Activated CD8-positive, alpha-beta T cell treated with anti-CD3 and anti-CD28 coated beads, Interleukin-2, amount 10 ng/mL, durations not matched to agents 7 days and 5 days (primary cell): ENCODE measurements at regions not wholly inside any gene's neighbourhood (a gene's known extent, or its start where the extent isn't known, plus 50 kb on each side); places are given as distances from the start of the nearest gene placed in this dataset.

Source experiments
- ATAC-seq: fragments of 150-1000 bp; cut with Tn5 transposase; one replicate; pipeline ENCODE4 v1.10.0; 2021; ENCODE audit warnings: moderate library complexity
- CTCF ChIA-PET: fragments of 350-600 bp; sonication (Branson Sonifier 250); formaldehyde crosslinking; loops from one replicate; lab custom pipeline; 2021; ENCODE audit warnings: antibody characterized with exemption; lab: Charles Lee
- POLR2A ChIA-PET: fragments of 350-600 bp; sonication (Branson Sonifier 250); formaldehyde crosslinking; loops from one replicate; lab custom pipeline; 2021; ENCODE audit warnings: antibody characterized with exemption; lab: Charles Lee
- DNase-seq: peaks from one replicate; pipeline ENCODE4 v3.0.0-alpha.2; 2020
- H3K27ac Mint-ChIP-seq: one replicate; pipeline ENCODE4 v1.8.0; 2021; ENCODE audit warnings: mild to moderate bottlenecking, mixed read lengths
- H3K27me3 Mint-ChIP-seq: one replicate; pipeline ENCODE4 v1.8.0; 2021; ENCODE audit warnings: low read depth, mixed read lengths
- H3K36me3 Mint-ChIP-seq: one replicate; pipeline ENCODE4 v1.8.0; 2021; ENCODE audit warnings: low read depth, mixed read lengths
- H3K4me1 Mint-ChIP-seq: one replicate; pipeline ENCODE4 v1.8.0; 2021; ENCODE audit warnings: low read depth, mixed read lengths
- H3K4me3 Mint-ChIP-seq: one replicate; pipeline ENCODE4 v1.8.0; 2021; ENCODE audit warnings: mild to moderate bottlenecking, mixed read lengths
- H3K9me3 Mint-ChIP-seq: one replicate; pipeline ENCODE4 v1.8.0; 2022; ENCODE audit warnings: mixed read lengths; ENCODE audit not compliant: insufficient read depth

DNA sequence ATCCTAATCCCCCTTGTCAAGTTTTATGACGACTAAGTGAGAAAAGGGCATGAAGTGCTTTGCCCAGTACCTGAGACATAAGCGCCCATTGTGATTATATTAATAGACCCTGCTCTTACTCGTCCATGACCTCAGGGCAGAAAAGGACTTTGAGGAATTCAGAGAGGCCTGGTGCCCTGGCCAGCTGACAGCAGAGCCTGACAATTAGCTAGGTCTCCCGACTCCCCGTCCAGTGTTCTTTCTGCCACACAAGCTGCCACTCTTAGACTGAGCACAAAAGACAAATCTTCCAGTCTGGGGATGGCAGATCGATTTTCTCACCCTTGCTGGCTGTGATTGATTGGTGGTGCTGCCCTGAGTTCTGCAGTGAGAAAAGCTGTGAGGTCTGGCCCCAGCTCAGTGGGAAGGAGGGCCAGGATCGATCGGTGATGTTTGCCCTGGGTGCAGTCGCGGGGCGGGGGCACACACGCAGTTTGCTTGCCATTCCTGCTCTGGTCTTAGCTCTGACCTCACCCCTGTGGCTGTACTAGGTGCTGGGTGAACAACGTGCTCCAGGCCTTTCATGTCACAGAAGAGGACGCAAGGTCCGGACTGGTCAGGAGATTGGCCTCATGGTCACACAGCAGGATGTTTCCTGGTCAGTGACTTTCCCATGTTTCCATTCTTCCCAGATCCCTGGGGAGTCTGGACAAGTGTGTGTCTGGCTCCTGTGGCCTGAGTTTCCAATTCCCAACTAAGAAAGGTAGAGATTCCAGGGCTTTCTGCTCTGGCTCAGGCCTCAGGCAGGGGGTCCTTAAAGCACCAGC is 67.4 kb upstream of the TLE3 start:
- H3K4me1 Mint-ChIP-seq: no peaks in the 10 kb centered on the region
- CTCF ChIA-PET: no interaction called here
- no peak overlapping the region for H3K27ac Mint-ChIP-seq
- no peaks in the 10 kb centered on the region for H3K9me3 Mint-ChIP-seq
- ATAC-seq (no peak), DNase-seq (no peak)
- no peak overlapping the region for H3K4me3 Mint-ChIP-seq
- POLR2A ChIA-PET: no interaction called here
- H3K36me3 Mint-ChIP-seq: no peaks in the 10 kb centered on the region
- peaks cover 11% of the 10 kb centered on the region for H3K27me3 Mint-ChIP-seq

DNA sequence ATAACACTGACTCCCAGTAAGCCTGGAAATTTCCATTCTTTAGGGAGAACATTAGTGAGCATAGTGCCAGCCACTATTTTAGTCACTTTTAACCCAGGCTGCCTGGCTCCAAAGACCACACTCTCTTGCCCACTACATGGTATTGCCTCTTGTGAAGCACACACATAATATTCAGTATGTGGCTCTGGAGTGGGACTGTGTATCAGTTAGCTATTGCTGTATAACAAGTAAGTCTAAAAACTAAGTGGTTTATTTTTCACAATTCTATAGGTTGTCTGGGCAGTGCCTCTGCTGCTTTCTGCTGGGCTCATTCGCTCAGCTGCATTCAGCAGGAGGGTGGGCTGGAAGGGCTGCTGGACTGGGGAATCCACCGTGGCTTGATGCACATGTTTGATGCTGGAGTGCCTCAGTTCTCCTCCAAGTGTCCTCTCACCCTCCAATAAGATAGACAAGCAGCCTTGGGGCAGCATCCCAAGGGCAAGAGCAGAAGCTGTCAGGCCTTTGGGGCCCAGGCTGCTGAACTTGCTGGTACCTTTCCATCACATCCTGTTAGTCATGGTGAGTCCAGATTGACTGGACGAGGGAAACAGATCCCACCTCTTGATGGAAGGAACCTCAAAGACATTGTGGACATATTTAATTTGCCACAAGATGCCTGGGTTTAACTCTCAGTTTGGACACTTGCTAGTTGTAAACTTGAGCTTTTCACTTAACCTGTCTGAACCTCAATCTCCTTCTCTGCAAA is 66.6 kb upstream of the TLE3 start:
- ChIA-PET POLR2A (no interaction called here), CTCF (no interaction called here)
- Mint-ChIP-seq H3K4me3 (no peak overlapping the region), H3K27ac (no peak overlapping the region), H3K9me3 (no peaks in the 10 kb centered on the region), H3K27me3 (peaks cover 16% of the 10 kb centered on the region), H3K4me1 (no peaks in the 10 kb centered on the region), H3K36me3 (no peaks in the 10 kb centered on the region)
- DNase-seq (no peak), ATAC-seq (no peak)

DNA sequence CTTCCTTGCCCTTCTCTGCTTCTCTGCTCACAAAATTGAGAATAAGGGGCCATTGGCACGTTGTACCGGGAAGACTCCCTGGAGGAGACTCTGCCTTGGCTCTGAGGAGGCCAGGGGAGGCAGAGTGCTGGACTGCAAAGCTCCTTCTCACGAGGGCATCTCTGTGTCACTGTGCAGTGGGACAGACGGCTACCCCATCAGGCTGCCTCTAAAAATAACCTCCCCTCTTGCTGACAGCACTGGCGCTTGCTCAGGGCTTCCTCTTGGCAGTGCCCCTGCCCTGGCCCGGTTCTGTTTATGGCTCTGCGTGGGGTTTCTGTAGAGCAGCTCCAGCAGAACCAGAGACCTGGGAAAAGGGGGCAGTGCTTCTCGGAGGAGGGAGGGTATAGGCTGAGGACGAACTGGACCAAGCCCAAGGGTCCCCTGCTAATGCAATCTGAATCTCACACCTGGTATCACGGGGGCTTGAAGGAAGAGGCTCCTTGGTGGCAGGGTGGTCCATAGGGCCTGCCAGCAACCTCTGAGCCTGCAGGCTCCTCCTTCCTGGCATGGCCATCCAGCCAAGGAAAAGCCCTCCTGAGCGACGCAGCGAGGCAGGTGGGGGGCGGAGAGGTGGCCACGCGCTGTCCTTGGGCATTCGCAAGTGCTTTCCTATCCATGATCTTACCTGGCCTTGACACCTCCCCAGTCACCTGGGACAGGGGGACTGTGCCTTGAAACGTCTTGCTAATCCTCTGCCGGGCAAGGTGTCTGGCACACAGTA is 63.3 kb upstream of the TLE3 start:
- no peaks in the 10 kb centered on the region for H3K4me1 Mint-ChIP-seq
- no peak overlapping the region for H3K4me3 Mint-ChIP-seq
- ATAC-seq (no peak), DNase-seq (no peak)
- H3K27ac Mint-ChIP-seq: no peak overlapping the region
- peaks cover 23% of the 10 kb centered on the region for H3K27me3 Mint-ChIP-seq
- ChIA-PET CTCF (no interaction called here), POLR2A (interaction anchor here (0.5 kb wide), 1 partner anchor 295 kb away, joined by 4 read pairs; no protein-coding TSS in a partner anchor)
- no peaks in the 10 kb centered on the region for H3K9me3 Mint-ChIP-seq
- no peaks in the 10 kb centered on the region for H3K36me3 Mint-ChIP-seq

DNA sequence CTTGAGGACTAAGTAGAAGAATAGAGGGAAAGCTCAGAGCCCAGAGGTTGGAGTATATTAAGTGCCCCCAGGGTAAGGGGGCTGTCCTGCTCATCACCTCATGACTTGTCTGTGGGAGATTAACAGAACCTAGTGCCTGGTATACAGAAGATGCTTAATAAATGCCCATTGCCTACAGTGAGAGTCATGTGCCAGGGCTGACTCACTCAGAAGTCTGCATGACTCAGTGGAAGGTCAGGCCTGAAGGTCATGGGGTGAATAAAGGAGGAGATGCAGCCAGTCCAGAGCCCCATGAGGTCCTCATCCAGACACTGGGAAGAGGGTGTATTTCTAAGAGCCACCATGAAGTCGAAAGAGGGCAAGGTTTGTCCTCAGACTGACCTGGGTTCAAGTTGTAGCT is 62.5 kb upstream of the TLE3 start:
- Mint-ChIP-seq H3K4me3 (no peak overlapping the region), H3K36me3 (no peaks in the 10 kb centered on the region), H3K27ac (no peak overlapping the region), H3K27me3 (peaks cover 20% of the 10 kb centered on the region), H3K4me1 (no peaks in the 10 kb centered on the region), H3K9me3 (no peaks in the 10 kb centered on the region)
- ChIA-PET POLR2A (no interaction called here), CTCF (no interaction called here)
- no peak for DNase-seq
- ATAC-seq: no peak

DNA sequence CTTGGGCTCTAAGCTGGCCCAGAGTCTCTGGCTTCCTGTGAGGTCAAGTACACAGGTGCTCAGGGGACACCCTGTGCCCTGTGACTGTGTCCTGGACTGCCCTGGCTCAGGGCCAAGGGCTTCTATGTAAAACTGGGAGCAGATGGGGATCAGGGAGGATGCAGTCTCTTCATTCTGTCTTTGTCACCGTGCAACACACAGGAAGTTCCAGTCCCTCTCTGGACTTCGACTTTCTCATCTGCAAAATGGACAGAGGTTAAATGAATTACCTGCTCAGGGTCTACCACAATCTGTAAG is 61.9 kb upstream of the TLE3 start:
- no peaks in the 10 kb centered on the region for H3K36me3 Mint-ChIP-seq
- H3K9me3 Mint-ChIP-seq: no peaks in the 10 kb centered on the region
- ChIA-PET CTCF (no interaction called here), POLR2A (no interaction called here)
- ATAC-seq: no peak
- H3K27ac Mint-ChIP-seq: no peak overlapping the region
- H3K4me3 Mint-ChIP-seq: no peak overlapping the region
- H3K27me3 Mint-ChIP-seq: peaks cover 25% of the 10 kb centered on the region
- no peaks in the 10 kb centered on the region for H3K4me1 Mint-ChIP-seq
- no peak for DNase-seq

DNA sequence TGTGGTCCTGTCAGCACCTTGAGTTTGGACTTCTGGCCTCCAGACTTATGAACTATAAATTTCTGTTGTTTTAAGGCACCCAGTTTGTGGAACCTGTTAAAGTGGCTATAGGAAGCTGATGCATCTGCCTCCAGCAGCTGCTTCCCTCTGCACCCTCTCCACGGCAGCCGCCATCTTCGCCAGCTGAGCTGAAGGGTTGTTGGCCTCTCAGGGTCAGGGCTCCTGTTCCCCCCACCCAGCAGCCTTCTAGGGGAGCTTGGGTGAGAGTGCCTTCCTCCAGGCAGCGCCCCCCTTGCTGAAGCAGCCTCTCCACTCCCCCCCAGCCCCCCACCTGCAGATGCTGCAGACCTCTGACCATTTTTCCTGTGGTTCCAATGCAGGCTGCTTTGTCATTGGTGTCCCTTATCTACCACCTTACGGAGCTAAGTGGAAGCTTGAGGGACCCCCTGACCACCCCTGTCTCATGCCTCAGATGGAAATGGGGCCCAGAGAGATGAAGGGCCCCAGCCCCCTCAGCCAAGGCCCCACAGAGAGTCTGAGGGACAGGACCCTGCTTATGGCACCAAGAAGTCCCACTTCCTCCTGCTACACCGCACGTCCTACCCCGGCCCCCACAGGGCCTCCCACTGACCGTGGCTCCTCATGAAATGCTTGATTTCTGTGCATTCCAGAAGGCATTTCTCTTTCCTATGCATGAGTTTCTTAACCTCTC is 61.4 kb upstream of the TLE3 start:
- Mint-ChIP-seq H3K4me3 (no peak overlapping the region), H3K27ac (no peak overlapping the region), H3K9me3 (no peaks in the 10 kb centered on the region), H3K36me3 (no peaks in the 10 kb centered on the region), H3K4me1 (no peaks in the 10 kb centered on the region), H3K27me3 (peaks cover 28% of the 10 kb centered on the region)
- ATAC-seq (no peak), DNase-seq (no peak)
- ChIA-PET POLR2A (no interaction called here), CTCF (no interaction called here)

DNA sequence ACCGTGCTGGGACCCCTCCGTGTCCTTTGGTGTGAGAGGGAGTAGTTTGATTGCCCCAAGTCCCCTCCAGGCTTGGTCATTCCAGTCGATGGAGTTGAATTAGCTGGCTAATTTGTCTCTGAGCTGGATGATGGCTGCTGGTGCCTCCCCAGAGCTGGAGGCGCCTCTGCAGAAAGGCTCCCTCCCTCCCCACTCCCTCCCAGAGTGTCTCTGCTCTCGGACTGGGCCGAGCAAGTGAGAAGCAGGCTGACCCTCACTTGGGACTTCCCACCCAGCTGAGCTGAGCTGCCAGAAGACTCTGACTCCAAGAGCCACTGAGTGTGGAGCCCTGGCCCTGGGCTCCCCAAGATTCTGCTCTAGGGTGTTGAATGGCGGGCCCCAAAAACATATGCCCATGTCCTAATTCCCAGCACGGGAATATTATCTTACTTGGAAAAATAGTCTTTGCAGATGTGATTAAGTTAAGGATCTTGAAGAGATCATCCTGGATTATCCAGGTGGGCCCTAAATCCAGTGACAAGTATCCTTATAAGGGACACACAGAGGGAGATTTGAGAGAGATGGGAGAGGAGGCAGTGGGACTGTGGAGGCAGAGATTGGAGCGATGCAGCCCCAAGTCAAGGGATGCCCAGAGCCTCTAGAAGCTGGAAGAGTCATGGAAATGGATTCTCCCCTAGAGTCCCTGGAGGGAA is 60.7 kb upstream of the TLE3 start:
- POLR2A ChIA-PET: no interaction called here
- H3K4me1 Mint-ChIP-seq: no peaks in the 10 kb centered on the region
- peaks cover 28% of the 10 kb centered on the region for H3K27me3 Mint-ChIP-seq
- ATAC-seq (no peak), DNase-seq (no peak)
- no peaks in the 10 kb centered on the region for H3K36me3 Mint-ChIP-seq
- no peaks in the 10 kb centered on the region for H3K9me3 Mint-ChIP-seq
- H3K4me3 Mint-ChIP-seq: no peak overlapping the region
- CTCF ChIA-PET: no interaction called here
- H3K27ac Mint-ChIP-seq: no peak overlapping the region

DNA sequence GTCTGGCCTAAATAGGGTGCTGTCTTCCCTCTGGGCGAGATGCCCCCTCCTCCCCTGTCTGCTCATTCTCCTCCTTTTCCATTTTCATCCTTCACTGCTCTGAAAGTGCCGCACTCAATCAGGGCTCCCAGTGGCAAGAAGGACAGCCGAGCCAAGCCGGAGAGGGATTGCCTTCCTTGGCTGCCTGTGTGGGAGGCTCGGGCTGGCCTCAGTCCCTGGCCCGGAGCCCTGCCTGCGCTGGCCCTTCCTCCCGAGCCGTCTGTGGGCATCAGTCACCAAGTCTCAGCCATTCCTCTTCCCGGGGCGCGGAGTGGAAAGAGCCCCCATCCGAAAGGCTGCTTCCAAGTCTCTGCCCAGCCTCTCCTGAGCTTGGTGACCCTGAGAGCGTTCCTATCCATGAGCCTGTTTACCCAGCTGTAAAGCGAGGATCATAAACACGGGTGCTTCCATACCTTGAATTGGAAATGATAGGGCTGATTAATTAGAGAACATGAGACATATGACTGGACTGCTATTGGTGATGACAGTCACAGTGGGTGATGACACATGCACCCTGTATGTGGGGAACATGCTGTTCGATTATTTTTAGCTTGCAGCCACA is 59.1 kb upstream of the TLE3 start:
- H3K27me3 Mint-ChIP-seq: peaks cover 28% of the 10 kb centered on the region
- H3K36me3 Mint-ChIP-seq: no peaks in the 10 kb centered on the region
- ATAC-seq (no peak), DNase-seq (no peak)
- H3K4me1 Mint-ChIP-seq: peaks cover 4% of the 10 kb centered on the region
- H3K9me3 Mint-ChIP-seq: no peaks in the 10 kb centered on the region
- H3K4me3 Mint-ChIP-seq: no peak overlapping the region
- no peak overlapping the region for H3K27ac Mint-ChIP-seq
- CTCF ChIA-PET: no interaction called here
- POLR2A ChIA-PET: no interaction called here

DNA sequence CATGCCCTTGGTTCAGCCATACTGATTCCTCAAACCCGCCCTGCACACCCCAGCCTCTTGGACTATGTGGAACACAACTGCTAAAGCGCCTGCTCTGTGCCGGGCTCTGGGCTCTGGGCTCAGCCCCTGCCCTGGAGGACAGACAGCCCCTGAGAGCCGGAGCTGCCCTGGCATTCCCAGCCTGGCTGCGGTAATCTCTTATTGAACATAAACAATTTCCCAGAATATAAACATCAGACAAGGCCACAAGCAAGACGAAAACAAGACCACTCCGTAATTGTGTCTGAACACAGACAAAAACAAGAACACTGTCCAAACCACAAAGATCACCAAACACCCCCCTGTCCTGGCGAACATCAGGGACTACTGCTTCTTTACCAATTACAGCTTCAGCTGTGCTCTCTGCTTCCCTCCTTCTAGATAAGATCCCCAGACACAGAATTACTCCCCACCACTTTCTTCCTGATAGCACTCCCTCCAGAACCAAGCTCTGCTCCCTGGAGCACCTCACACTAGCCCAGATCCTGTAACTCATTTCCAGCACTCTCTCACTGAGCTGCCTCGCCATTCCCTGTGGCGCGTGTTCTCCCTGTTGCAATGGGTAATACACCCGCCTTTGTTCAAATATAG is 57.1 kb upstream of the TLE3 start:
- DNase-seq (no peak), ATAC-seq (no peak)
- ChIA-PET POLR2A (no interaction called here), CTCF (no interaction called here)
- Mint-ChIP-seq H3K4me3 (no peak overlapping the region), H3K9me3 (no peaks in the 10 kb centered on the region), H3K4me1 (peaks cover 4% of the 10 kb centered on the region), H3K36me3 (no peaks in the 10 kb centered on the region), H3K27me3 (peaks cover 33% of the 10 kb centered on the region), H3K27ac (no peak overlapping the region)

DNA sequence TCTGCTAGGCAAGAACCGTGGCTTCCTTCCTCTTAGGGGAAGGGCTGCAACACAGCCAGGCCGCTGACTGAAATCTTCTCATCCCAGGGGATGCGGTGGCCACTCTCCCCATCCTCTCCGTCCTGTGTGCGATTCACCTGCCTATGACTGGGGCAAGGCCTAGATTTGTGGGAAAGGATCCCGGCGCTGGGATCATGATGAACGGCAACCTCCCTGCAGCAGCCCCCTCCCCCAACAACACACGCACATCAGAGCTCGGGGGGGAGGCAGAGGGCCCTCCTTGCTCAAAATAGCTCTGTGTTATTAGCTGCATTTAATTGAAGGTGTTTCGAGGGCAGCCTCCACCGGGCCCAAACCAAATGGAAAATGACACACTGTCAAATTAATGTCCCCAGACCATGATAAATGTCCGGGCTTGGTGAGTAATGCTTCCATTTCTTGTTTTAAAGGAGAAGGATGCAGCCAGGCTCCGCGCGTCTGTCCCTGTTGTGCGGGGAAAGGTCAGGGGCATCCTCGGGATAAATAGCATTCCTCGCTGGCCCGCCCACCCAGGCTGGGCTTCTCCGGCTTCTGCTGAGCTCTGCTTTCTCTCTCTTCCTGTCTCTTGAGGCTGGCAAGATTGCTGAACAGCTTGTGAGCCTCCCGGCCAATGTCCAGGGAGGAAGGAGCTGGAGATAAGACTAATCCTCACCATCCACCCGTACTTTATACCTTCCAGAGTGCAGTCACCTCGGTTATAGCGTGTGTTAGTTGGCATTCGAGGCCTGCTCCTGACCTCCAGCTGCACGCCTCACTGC is 56.4 kb upstream of the TLE3 start:
- ATAC-seq (no peak), DNase-seq (no peak)
- ChIA-PET POLR2A (no interaction called here), CTCF (interaction anchor here (1.1 kb wide), 1 partner anchor 17 kb away, joined by 3 read pairs; no protein-coding TSS in a partner anchor)
- H3K36me3 Mint-ChIP-seq: no peaks in the 10 kb centered on the region
- H3K4me1 Mint-ChIP-seq: peaks cover 4% of the 10 kb centered on the region
- no peaks in the 10 kb centered on the region for H3K9me3 Mint-ChIP-seq
- H3K27ac Mint-ChIP-seq: no peak overlapping the region
- no peak overlapping the region for H3K4me3 Mint-ChIP-seq
- peaks cover 38% of the 10 kb centered on the region for H3K27me3 Mint-ChIP-seq
